Right lobe of liver (tissue), 6 donors: ENCODE measurements at regions not wholly inside any gene's neighbourhood (a gene's known extent, or its start where the extent isn't known, plus 50 kb on each side); places are given as distances from the start of the nearest gene placed in this dataset.

Experiments used
- ATAC-seq, 4 donors: fragments of 200-7000 bp; cut with Tn5 transposase; one replicate each; pipeline ENCODE4 v1.9.1; 2020; ENCODE audit warnings: mild to moderate bottlenecking in 4 of 4, moderate library complexity in 4 of 4
- DNase-seq, 3 donors: peaks; one replicate each; pipeline ENCODE4 v3.0.0-alpha.2; 2020
- H3K27ac ChIP-seq, 3 donors: fragments of 200-600 bp; one replicate each; pipeline ENCODE4 v1.8.0; 2022
- H3K27me3 ChIP-seq, 2 donors: fragments of 200-600 bp; one replicate each; pipeline ENCODE4 v1.8.0; 2022
- H3K36me3 ChIP-seq, 4 donors: fragments of 200-600 bp; sonication (generic) in 1 of 4; one replicate each; pipeline versions ENCODE4 v1.5.1 to v1.8.0; 2017 to 2022; ENCODE audit warnings: control low read depth in 1 of 4
- H3K4me1 ChIP-seq, 4 donors: fragments of 200-600 bp; sonication (generic) in 1 of 4; one replicate each; pipeline versions ENCODE4 v1.5.1 to v1.8.0; 2017 to 2022; ENCODE audit warnings: control low read depth in 1 of 4
- H3K4me3 ChIP-seq, 3 donors: fragments of 200-600 bp; one replicate each; pipeline ENCODE4 v1.8.0; 2022
- H3K9me3 ChIP-seq, 4 donors: fragments of 200-600 bp; sonication (generic) in 1 of 4; one replicate each; pipeline versions ENCODE4 v1.5.1 to v1.8.0; 2017 to 2022; ENCODE audit warnings: control low read depth in 1 of 4
- CTCF ChIP-seq, 4 donors: fragments of 200-600 bp in 3 of 4; fragments of 450-650 bp in 1 of 4; IDR thresholded peaks; one replicate each; pipeline versions ENCODE4 v1.5.1 to v1.8.0; 2016 to 2022; ENCODE audit warnings: antibody characterized with exemption in 4 of 4, mild to moderate bottlenecking in 2 of 4
- POLR2A ChIP-seq: fragments of 450-650 bp; IDR thresholded peaks from one replicate; pipeline ENCODE4 v1.6.1; 2017; ENCODE audit warnings: antibody characterized with exemption, mild to moderate bottlenecking
- WGBS: methylation state at CpG from one replicate; pipeline ENCODE4 v1.1.6; 2018; ENCODE audit warnings: low coverage, low lambda C conversion rate; ENCODE audit not compliant: insufficient coverage; ENCODE audit errors: missing lambda C conversion rate; 5-methylcytosine and 5-hydroxymethylcytosine counted together
- intact Hi-C, 2 donors: fragments of 100-400 bp; cut with DNase I; formaldehyde crosslinking; loops; one replicate each; pipeline versions ENCODE4 v1.11.2 to v1.14.1; 2022
- donor health status: DM: no; HTN: yes; CAD: no.
- donor health status: DM: no; HTN: no; CAD: no.
- donor health status: DM: no; HTN: no; CAD: no.
- donor health status: DM: no; HTN: yes; CAD: no.
- donor health status: DM: no; HTN: yes; CAD: no.

GRCh38 chr2:39504790-39505335 lies 67.8 kb upstream of the MAP4K3 start:
- intact Hi-C loops, result no loop called here
- Histone ChIP-seq H3K4me1 (peaks cover 0 to 28% (median 10%) of the 10 kb centered on the region in 4 donors), H3K27ac (peak overlapping the region; percentile 79 to 92 (median 86)), H3K9me3 (no peaks in the 10 kb centered on the region), H3K27me3 (no peaks in the 10 kb centered on the region), H3K36me3 (no peaks in the 10 kb centered on the region), H3K4me3 (peak overlapping the region in 2 of 3 donors; percentile 4 to 6)
- DNase-seq, result peak in 1 of 3 donors; percentile 41
- TF ChIP-seq POLR2A, result peak; percentile 7
- no peak for TF ChIP-seq CTCF (IDR thresholded peaks at IDR 0.05)
- ATAC-seq, result peak; percentile 62 to 77 (median 66)
- 17% methylated on average over 5 of the region's 5 CpGs for WGBS

GRCh38 chr2:39506215-39506614 lies 69.1 kb upstream of the MAP4K3 start:
- Histone ChIP-seq H3K4me1 (peaks cover 0 to 24% (median 10%) of the 10 kb centered on the region in 4 donors), H3K4me3 (no peak overlapping the region), H3K9me3 (no peaks in the 10 kb centered on the region), H3K27me3 (no peaks in the 10 kb centered on the region), H3K27ac (peak overlapping the region; percentile 79 to 92 (median 86)), H3K36me3 (no peaks in the 10 kb centered on the region)
- DNase-seq (no peak), ATAC-seq (no peak)
- intact Hi-C loops, result no loop called here
- TF ChIP-seq POLR2A (no peak), CTCF (IDR thresholded peaks at IDR 0.05) (no peak)
- WGBS, result 56% methylated on average over 2 of the region's 2 CpGs

- no peak overlapping the region for H3K4me3 ChIP-seq
- intact Hi-C loops, result no loop called here
- no peaks in the 10 kb centered on the region for H3K27me3 ChIP-seq
- peaks cover 0 to 44% (median 19%) of the 10 kb centered on the region in 4 donors for H3K4me1 ChIP-seq
- no peaks in the 10 kb centered on the region for H3K36me3 ChIP-seq
- no peak for TF ChIP-seq CTCF (IDR thresholded peaks at IDR 0.05)
- no peak for TF ChIP-seq POLR2A
- H3K9me3 ChIP-seq, result no peaks in the 10 kb centered on the region
- ATAC-seq (no peak), DNase-seq (no peak)
- peak overlapping the region in 1 of 3 donors; percentile 34 for H3K27ac ChIP-seq
- WGBS, result 85% methylated on average over 4 of the region's 4 CpGs
These were observed 71.1 kb upstream of the MAP4K3 start for GRCh38 chr2:39508198-39508597.

- Histone ChIP-seq H3K4me1 (peaks cover 0 to 40% (median 20%) of the 10 kb centered on the region in 4 donors), H3K9me3 (no peaks in the 10 kb centered on the region), H3K27me3 (no peaks in the 10 kb centered on the region), H3K27ac (peak overlapping the region; percentile 30 to 53 (median 31)), H3K36me3 (no peaks in the 10 kb centered on the region), H3K4me3 (no peak overlapping the region)
- peak in 2 of 4 donors; percentile 3 to 28 for ATAC-seq
- 72% methylated on average over 4 of the region's 5 CpGs for WGBS
- TF ChIP-seq POLR2A, result no peak
- TF ChIP-seq CTCF (IDR thresholded peaks at IDR 0.05), result no peak
- no peak for DNase-seq
- intact Hi-C loops, result no loop called here
These were observed 73.1 kb upstream of the MAP4K3 start for GRCh38 chr2:39510140-39510539.

GRCh38 chr2:39511219-39511604 lies 74.1 kb upstream of the MAP4K3 start:
- WGBS, result 100% methylated on average over 2 of the region's 4 CpGs
- TF ChIP-seq CTCF (IDR thresholded peaks at IDR 0.05), result no peak
- no peak for TF ChIP-seq POLR2A

More at GRCh38 chr2:39511219-39511604, 74.1 kb upstream of the MAP4K3 start:
- intact Hi-C loops, result no loop called here
- no peaks in the 10 kb centered on the region for H3K27me3 ChIP-seq
- no peaks in the 10 kb centered on the region for H3K36me3 ChIP-seq
- peaks cover 0 to 39% (median 18%) of the 10 kb centered on the region in 4 donors for H3K4me1 ChIP-seq
- no peak for DNase-seq
- no peak for ATAC-seq
- H3K9me3 ChIP-seq, result no peaks in the 10 kb centered on the region
- peak overlapping the region; percentile 53 to 81 (median 69) for H3K27ac ChIP-seq
- no peak overlapping the region for H3K4me3 ChIP-seq
